CD4-positive, alpha-beta T cell (primary cell): ENCODE measurements at regions not wholly inside any gene's neighbourhood (a gene's known extent, or its start where the extent isn't known, plus 50 kb on each side); places are given as distances from the start of the nearest gene placed in this dataset.

Experiments used
- ATAC-seq: fragments of 200-7000 bp; cut with Tn5 transposase; one replicate; pipeline ENCODE4 v1.10.0; 2022; ENCODE audit warnings: mild to moderate bottlenecking; ENCODE audit not compliant: poor library complexity
- CTCF ChIA-PET: fragments of 350-600 bp; sonication (Branson Sonifier 250); formaldehyde crosslinking; loops from one replicate; lab custom pipeline; 2021; ENCODE audit warnings: antibody characterized with exemption, inconsistent platforms; lab: Charles Lee
- POLR2A ChIA-PET: fragments of 350-600 bp; sonication (Branson Sonifier 250); formaldehyde crosslinking; loops from one replicate; lab custom pipeline; 2021; ENCODE audit warnings: antibody characterized with exemption, inconsistent platforms; lab: Charles Lee
- DNase-seq, 14 experiments: peaks; one replicate each; pipeline ENCODE4 v3.0.0-alpha.2; 2013 to 2020; ENCODE audit warnings: mixed read lengths in 2 of 14
- H3K27ac ChIP-seq, 2 donors: one replicate each; pipeline versions ENCODE4 v1.5.1 to v1.7.0; 2013; ENCODE audit warnings: low read length in 2 of 2, low read depth in 1 of 2, mild to moderate bottlenecking in 1 of 2
- H3K27me3 ChIP-seq, 2 experiments: 1 replicate in 1 of 2; 2 replicates in 1 of 2; pipeline versions ENCODE4 v1.6.1 to v1.7.0; 2013; ENCODE audit warnings: low read length in 2 of 2, control low read depth in 1 of 2, mild to moderate bottlenecking in 1 of 2, moderate library complexity in 1 of 2; ENCODE audit not compliant: insufficient read depth in 2 of 2, control insufficient read depth in 1 of 2
- H3K36me3 ChIP-seq: one replicate; pipeline ENCODE4 v1.6.1; 2013; ENCODE audit warnings: low read length, control low read depth; ENCODE audit not compliant: insufficient read depth
- H3K4me1 ChIP-seq: one replicate; pipeline ENCODE4 v1.6.1; 2013; ENCODE audit warnings: low read length, control low read depth; ENCODE audit not compliant: insufficient read depth
- H3K4me3 ChIP-seq: one replicate; pipeline ENCODE4 v1.5.1; 2013; ENCODE audit warnings: mild to moderate bottlenecking, low read length, moderate library complexity
- H3K9me3 ChIP-seq, 2 experiments: 1 replicate in 1 of 2; 2 replicates in 1 of 2; pipeline versions ENCODE4 v1.6.1 to v1.7.0; 2013; ENCODE audit warnings: low read length in 2 of 2, mild to moderate bottlenecking in 2 of 2, control low read depth in 1 of 2, moderate library complexity in 1 of 2; ENCODE audit not compliant: control insufficient read depth in 1 of 2, insufficient read depth in 1 of 2
- H3K27ac Mint-ChIP-seq: one replicate; pipeline ENCODE4 v1.8.0; 2020; ENCODE audit warnings: mixed read lengths
- H3K27me3 Mint-ChIP-seq: one replicate; pipeline ENCODE4 v1.8.0; 2021; ENCODE audit warnings: mixed read lengths
- H3K36me3 Mint-ChIP-seq: one replicate; pipeline ENCODE4 v1.8.0; 2021; ENCODE audit warnings: low read depth, mixed read lengths
- H3K4me1 Mint-ChIP-seq: one replicate; pipeline ENCODE4 v1.8.0; 2021; ENCODE audit warnings: low read depth, mixed read lengths
- H3K4me3 Mint-ChIP-seq: one replicate; pipeline ENCODE4 v1.8.0; 2020; ENCODE audit warnings: mild to moderate bottlenecking, mixed read lengths
- H3K9me3 Mint-ChIP-seq: one replicate; pipeline ENCODE4 v1.8.0; 2020; ENCODE audit warnings: mixed read lengths
- CTCF ChIP-seq: fragments of 200-600 bp; IDR thresholded peaks from one replicate; pipeline ENCODE4 v1.8.0; 2022; ENCODE audit warnings: antibody characterized with exemption, mild to moderate bottlenecking
- intact Hi-C, 2 experiments: fragments of 100-400 bp; cut with DNase I in 1 of 2; cut with micrococcal nuclease in 1 of 2; formaldehyde crosslinking; loops; one replicate each; pipeline versions ENCODE4 v1.15.1 to v1.9.0; 2023 to 2025; cut with DNase I, micrococcal nuclease

GRCh38 chr11:129312730-129313503 is 62.7 kb upstream of the BARX2 start:
- intact Hi-C loops: no loop called here
- CTCF ChIA-PET: no interaction called here
- H3K27me3 Mint-ChIP-seq: peaks cover 8% of the 10 kb centered on the region

GRCh38 chr11:129308241-129308865 is 67.3 kb upstream of the BARX2 start:
- ChIA-PET POLR2A (no interaction called here), CTCF (no interaction called here)
- TF ChIP-seq CTCF: no peak
- Mint-ChIP-seq H3K4me1 (no peaks in the 10 kb centered on the region), H3K36me3 (no peaks in the 10 kb centered on the region), H3K27me3 (peaks cover 8% of the 10 kb centered on the region), H3K4me3 (no peak overlapping the region), H3K9me3 (no peaks in the 10 kb centered on the region), H3K27ac (no peak overlapping the region)
- Histone ChIP-seq H3K27ac (no peak overlapping the region), H3K27me3 (no peaks in the 10 kb centered on the region), H3K36me3 (no peaks in the 10 kb centered on the region), H3K9me3 (no peaks in the 10 kb centered on the region), H3K4me1 (no peaks in the 10 kb centered on the region), H3K4me3 (no peak overlapping the region)
- intact Hi-C loops: no loop called here
- no peak for DNase-seq
- ATAC-seq: no peak

More at GRCh38 chr11:129312730-129313503, 62.7 kb upstream of the BARX2 start:
- TF ChIP-seq CTCF: no peak
- H3K27ac ChIP-seq: no peak overlapping the region
- H3K4me3 ChIP-seq: no peak overlapping the region
- no peaks in the 10 kb centered on the region for H3K27me3 ChIP-seq
- Mint-ChIP-seq H3K4me1 (peaks cover 6% of the 10 kb centered on the region), H3K36me3 (no peaks in the 10 kb centered on the region), H3K9me3 (no peaks in the 10 kb centered on the region), H3K4me3 (no peak overlapping the region), H3K27ac (no peak overlapping the region)
- no peak for DNase-seq
- no peaks in the 10 kb centered on the region for H3K9me3 ChIP-seq
- no peak for ATAC-seq
- no peaks in the 10 kb centered on the region for H3K36me3 ChIP-seq
- no peaks in the 10 kb centered on the region for H3K4me1 ChIP-seq
- POLR2A ChIA-PET: no interaction called here

- intact Hi-C loops: no loop called here
- Histone ChIP-seq H3K27me3 (no peaks in the 10 kb centered on the region), H3K4me3 (no peak overlapping the region), H3K4me1 (no peaks in the 10 kb centered on the region), H3K36me3 (no peaks in the 10 kb centered on the region), H3K27ac (no peak overlapping the region), H3K9me3 (no peaks in the 10 kb centered on the region)
- ChIA-PET POLR2A (no interaction called here), CTCF (no interaction called here)
- TF ChIP-seq CTCF: no peak
- H3K9me3 Mint-ChIP-seq: no peaks in the 10 kb centered on the region
- H3K4me1 Mint-ChIP-seq: no peaks in the 10 kb centered on the region
- H3K27ac Mint-ChIP-seq: no peak overlapping the region
- no peak overlapping the region for H3K4me3 Mint-ChIP-seq
- H3K27me3 Mint-ChIP-seq: peaks cover 8% of the 10 kb centered on the region
- DNase-seq (no peak), ATAC-seq (no peak)
- no peaks in the 10 kb centered on the region for H3K36me3 Mint-ChIP-seq
Observed at GRCh38 chr11:129307162-129307561, 68.5 kb upstream of the BARX2 start.
